AG04449 (cell line): ENCODE measurements at regions not wholly inside any gene's neighbourhood (a gene's known extent, or its start where the extent isn't known, plus 50 kb on each side); places are given as distances from the start of the nearest gene placed in this dataset.

Experiments
- CTCF ChIA-PET: fragments of 350-600 bp; formaldehyde crosslinking; extraction: SDS; loops from one replicate; lab custom pipeline; 2021; ENCODE audit warnings: antibody characterized with exemption; lab: Yijun Ruan, JAX
- POLR2A ChIA-PET: fragments of 400-600, 350-600 bp; formaldehyde crosslinking; extraction: SDS; loops from one replicate; lab custom pipeline; 2020; ENCODE audit warnings: antibody characterized with exemption, inconsistent platforms; lab: Yijun Ruan, JAX
- DNase-seq: peaks from one replicate; pipeline ENCODE4 v3.0.0-alpha.2; 2010; ENCODE audit warnings: low read depth, low spot score
- H3K4me3 ChIP-seq: 2 replicates; pipeline ENCODE4 v1.5.1; 2011; ENCODE audit warnings: low read depth, mild to moderate bottlenecking, control low read depth, low read length
- TF ChIP-seq, protein P1 (sequence below): IDR thresholded peaks from one replicate; pipeline ENCODE4 v1.5.1; 2011; ENCODE audit warnings: mild to moderate bottlenecking, moderate library complexity, low read length, control low read depth, inconsistent platforms; ENCODE audit not compliant: insufficient read depth; ENCODE audit errors: missing control alignments

DNA sequence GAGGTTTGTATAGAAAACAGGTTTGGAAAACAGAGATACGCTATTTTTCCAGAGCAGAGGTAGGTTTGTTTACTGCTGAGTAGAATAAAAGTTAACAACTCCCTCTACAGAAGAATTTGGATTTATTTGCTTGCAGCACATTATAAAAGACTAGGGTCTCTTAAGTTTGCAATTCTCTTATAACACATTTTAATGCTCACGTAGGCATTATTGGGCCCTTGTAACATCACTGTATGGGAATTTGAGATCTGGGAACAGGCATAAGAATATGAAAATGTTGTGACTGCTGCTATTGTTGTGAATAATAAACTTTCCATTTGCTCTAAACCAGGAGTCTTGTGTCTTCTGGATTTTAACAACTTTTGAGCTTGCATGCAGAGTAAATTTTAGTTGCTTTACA is 128.3 kb upstream of the CADM2 start:
- CTCF ChIA-PET: no interaction called here
- POLR2A ChIA-PET: no interaction called here
- no peak for DNase-seq
- H3K4me3 ChIP-seq: no peak overlapping the region
- TF ChIP-seq, protein P1, sequence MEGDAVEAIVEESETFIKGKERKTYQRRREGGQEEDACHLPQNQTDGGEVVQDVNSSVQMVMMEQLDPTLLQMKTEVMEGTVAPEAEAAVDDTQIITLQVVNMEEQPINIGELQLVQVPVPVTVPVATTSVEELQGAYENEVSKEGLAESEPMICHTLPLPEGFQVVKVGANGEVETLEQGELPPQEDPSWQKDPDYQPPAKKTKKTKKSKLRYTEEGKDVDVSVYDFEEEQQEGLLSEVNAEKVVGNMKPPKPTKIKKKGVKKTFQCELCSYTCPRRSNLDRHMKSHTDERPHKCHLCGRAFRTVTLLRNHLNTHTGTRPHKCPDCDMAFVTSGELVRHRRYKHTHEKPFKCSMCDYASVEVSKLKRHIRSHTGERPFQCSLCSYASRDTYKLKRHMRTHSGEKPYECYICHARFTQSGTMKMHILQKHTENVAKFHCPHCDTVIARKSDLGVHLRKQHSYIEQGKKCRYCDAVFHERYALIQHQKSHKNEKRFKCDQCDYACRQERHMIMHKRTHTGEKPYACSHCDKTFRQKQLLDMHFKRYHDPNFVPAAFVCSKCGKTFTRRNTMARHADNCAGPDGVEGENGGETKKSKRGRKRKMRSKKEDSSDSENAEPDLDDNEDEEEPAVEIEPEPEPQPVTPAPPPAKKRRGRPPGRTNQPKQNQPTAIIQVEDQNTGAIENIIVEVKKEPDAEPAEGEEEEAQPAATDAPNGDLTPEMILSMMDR: no peak

DNA sequence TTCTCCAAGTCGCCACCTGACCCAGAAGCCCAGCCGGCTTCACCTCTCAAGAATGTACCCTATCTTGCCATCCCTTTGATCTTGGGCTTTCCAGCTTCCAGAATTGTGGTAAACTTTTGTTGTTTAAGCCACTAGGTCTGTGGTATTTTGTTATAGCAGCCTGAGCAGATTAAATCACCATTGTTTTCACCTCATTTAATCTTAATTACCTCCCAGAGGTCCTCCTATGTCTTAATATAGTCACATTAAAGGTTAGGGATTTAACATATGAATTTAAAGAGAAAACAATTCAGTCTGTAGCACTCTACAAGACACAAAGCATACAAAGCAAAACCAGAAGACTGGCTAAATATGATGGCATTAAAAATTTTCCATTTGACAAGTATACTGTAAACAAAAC is 123.4 kb upstream of the CADM2 start:
- CTCF ChIA-PET: no interaction called here
- POLR2A ChIA-PET: no interaction called here

DNA sequence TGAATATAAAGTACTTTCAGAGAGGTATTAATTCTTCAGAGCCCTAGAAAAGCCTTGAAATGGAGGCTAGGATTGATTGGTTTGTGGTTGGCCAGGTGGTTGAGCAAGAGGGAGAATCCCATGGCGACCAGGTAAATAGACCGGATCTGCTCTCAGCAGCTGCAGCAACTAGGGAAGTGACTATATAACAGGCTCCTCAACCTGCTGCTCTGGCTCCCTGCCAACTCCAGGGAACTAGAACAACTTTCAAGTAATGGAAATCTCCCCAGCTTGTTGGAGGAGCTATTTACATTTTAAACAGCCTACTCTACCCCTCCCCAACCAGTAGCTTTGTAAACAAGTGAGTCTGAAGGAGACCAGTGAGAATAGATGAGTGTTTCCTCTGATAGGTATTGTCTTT is 121.8 kb upstream of the CADM2 start:
- ChIA-PET CTCF (no interaction called here), POLR2A (no interaction called here)
- no peak overlapping the region for H3K4me3 ChIP-seq
- no peak for DNase-seq
- TF ChIP-seq, protein P1: no peak

More for the DNA sequence above, 123.4 kb upstream of the CADM2 start:
- H3K4me3 ChIP-seq: no peak overlapping the region
- TF ChIP-seq, protein P1: no peak
- DNase-seq: no peak

DNA sequence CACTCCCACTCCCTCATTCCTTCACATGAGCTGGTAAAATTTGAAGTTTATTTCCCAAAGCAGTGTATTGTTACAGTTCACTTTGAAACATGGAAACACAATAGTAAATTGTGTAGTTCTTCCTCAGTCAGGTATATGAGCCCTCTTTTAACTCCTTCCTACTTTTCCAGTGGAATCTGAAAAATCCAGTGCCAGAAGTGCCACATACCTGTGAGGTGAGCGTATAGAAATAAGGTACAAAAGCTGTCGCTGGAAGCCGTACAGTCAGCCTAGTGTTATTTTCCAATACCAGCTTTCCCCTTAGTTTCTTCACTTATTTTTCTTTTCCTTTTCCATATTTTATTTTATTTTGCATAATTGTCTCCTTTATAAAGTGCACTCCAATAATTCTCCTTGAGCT is 81.7 kb upstream of the CADM2 start:
- CTCF ChIA-PET: no interaction called here
- TF ChIP-seq, protein P1: no peak
- POLR2A ChIA-PET: no interaction called here

DNA sequence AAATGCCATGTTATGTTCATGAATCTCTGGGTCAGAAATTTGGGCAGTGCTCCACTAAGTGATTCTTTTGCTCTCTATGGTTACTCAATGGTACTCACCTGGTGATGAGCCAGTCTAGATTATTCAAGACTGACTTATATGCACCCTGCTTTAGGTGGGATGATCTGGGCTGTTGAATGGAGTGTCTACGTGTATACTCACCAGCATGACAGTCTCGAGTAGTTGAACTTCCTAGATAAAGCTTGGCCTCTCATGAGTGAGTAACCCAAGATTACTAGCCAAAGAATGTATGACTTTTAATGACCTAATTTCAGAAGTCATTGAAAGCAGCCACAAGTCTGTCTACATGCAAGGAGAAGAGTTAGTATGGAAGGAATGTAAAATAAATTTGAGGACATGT is 77.5 kb upstream of the CADM2 start:
- no peak overlapping the region for H3K4me3 ChIP-seq
- POLR2A ChIA-PET: no interaction called here
- DNase-seq: no peak
- CTCF ChIA-PET: no interaction called here
- TF ChIP-seq, protein P1: no peak

More for the DNA sequence above, 81.7 kb upstream of the CADM2 start:
- DNase-seq: no peak
- no peak overlapping the region for H3K4me3 ChIP-seq

DNA sequence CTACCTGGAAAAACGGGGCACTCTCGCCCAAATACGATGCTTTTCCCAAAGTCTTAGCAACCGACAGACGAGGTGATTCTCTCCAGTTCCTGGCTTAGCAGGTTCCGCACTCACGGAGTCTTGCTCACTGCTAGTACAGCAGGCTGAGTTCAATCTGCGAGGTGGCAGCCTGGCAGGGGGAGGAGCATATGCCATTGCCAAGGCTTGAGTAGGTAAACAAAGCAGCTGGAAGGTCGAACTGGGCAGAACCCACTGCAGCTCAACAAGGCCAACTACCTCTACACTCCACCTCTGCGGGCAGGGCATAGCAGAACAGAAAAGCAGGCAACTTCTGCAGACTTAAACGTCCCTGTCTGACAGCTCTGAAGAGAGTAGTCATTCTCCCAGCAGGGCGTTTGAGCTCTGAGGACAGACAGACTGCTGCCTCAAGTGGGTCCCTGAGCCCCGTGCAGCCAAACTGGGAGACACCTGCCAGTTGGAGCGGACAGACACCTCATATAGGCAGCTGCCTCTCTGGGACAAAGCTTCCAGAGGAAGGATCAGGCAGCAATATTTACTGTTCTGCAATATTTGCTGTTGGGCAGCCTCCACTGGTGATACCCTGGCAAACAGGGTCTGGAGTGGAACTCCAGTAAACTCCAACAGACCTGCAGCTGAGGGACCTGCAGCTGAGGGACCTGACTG is 73.4 kb upstream of the CADM2 start:
- CTCF ChIA-PET: no interaction called here
- POLR2A ChIA-PET: no interaction called here
- TF ChIP-seq, protein P1: no peak

More for the DNA sequence above, 73.4 kb upstream of the CADM2 start:
- no peak overlapping the region for H3K4me3 ChIP-seq
- DNase-seq: no peak
